Adrenal gland (tissue), 5 donors: ENCODE measurements at regions not wholly inside any gene's neighbourhood (a gene's known extent, or its start where the extent isn't known, plus 50 kb on each side); places are given as distances from the start of the nearest gene placed in this dataset.

Experiments
- CTCF ChIP-seq, 6 experiments: fragments of 450-650 bp in 4 of 6; fragments of 200-600 bp in 2 of 6; sonication (generic) in 1 of 6; IDR thresholded peaks; 1 replicate in 5 of 6; 2 replicates in 1 of 6; pipeline versions ENCODE4 v1.5.1 to v1.8.0; 2016 to 2021; ENCODE audit warnings: antibody characterized with exemption in 6 of 6, mild to moderate bottlenecking in 2 of 6, moderate library complexity in 1 of 6
- POLR2A ChIP-seq, 2 donors: fragments of 450-650 bp; IDR thresholded peaks; one replicate each; pipeline ENCODE4 v1.6.1; 2017; ENCODE audit warnings: antibody characterized with exemption in 2 of 2, mild to moderate bottlenecking in 2 of 2, moderate library complexity in 1 of 2
- donor health status: DM: no; HTN: no; CAD: no.

- no peak for TF ChIP-seq CTCF (IDR thresholded peaks at IDR 0.05)
- TF ChIP-seq POLR2A (IDR thresholded peaks at IDR 0.05) = no peak
These were observed 726.9 kb downstream of the CDH8 start for GRCh38 chr16:61309386-61309785.
